ENCODE measurements at regions not wholly inside any gene's neighbourhood (a gene's known extent, or its start where the extent isn't known, plus 50 kb on each side); places are given as distances from the start of the nearest gene placed in this dataset.

- TF ChIP-seq EZH2 (IDR thresholded peaks at IDR 0.05) (no peak), POLR2AphosphoS5 (IDR thresholded peaks at IDR 0.05; ENCODE audit: borderline replicate concordance, low read depth, low read length) (no peak), FOXP2 (optimal IDR thresholded peaks at IDR 0.05; ENCODE audit: control extremely low read depth, extremely low read length, insufficient read depth) (no peak)
Measured at GRCh38 chr7:69019437-69019836, 578.8 kb upstream of the AUTS2 start.
